ENCODE measurements at regions not wholly inside any gene's neighbourhood (a gene's known extent, or its start where the extent isn't known, plus 50 kb on each side); places are given as distances from the start of the nearest gene placed in this dataset.

DNA sequence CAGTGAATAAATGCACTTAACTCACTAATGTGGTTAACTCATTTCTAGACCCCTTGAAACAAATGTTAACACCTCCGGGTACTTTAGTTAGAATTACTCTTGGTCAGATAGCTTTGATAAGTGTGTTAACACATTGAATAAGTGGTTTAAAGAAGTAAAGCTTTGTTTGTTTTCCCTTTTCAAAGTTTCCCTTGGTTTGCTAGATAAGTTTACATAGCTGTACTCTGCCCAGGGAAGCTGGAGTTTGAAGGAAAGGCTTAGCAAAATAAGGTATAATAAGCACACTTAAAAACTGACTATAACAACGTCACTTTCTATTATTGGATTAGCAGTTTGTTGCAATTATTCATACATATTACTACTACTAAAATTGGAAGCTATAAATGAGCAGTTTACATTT is 1233.9 kb upstream of the ADGRL2 start:
- TF ChIP-seq, protein P1, sequence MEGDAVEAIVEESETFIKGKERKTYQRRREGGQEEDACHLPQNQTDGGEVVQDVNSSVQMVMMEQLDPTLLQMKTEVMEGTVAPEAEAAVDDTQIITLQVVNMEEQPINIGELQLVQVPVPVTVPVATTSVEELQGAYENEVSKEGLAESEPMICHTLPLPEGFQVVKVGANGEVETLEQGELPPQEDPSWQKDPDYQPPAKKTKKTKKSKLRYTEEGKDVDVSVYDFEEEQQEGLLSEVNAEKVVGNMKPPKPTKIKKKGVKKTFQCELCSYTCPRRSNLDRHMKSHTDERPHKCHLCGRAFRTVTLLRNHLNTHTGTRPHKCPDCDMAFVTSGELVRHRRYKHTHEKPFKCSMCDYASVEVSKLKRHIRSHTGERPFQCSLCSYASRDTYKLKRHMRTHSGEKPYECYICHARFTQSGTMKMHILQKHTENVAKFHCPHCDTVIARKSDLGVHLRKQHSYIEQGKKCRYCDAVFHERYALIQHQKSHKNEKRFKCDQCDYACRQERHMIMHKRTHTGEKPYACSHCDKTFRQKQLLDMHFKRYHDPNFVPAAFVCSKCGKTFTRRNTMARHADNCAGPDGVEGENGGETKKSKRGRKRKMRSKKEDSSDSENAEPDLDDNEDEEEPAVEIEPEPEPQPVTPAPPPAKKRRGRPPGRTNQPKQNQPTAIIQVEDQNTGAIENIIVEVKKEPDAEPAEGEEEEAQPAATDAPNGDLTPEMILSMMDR (IDR thresholded peaks at IDR 0.05 in 8 of 11, conservative IDR thresholded peaks at IDR 0.05 in 3 of 11), result no peak
- TF ChIP-seq POLR2A (IDR thresholded peaks at IDR 0.05), result no peak
